SK-N-MC (cell line): ENCODE measurements at regions not wholly inside any gene's neighbourhood (a gene's known extent, or its start where the extent isn't known, plus 50 kb on each side); places are given as distances from the start of the nearest gene placed in this dataset.

Experiments
- EZH2 ChIP-seq: fragments of 200-600 bp; sonication (generic); IDR thresholded peaks from one replicate; pipeline ENCODE4 v1.6.1; 2017; ENCODE audit warnings: antibody characterized with exemption
- POLR2AphosphoS5 ChIP-seq: IDR thresholded peaks from 2 replicates; pipeline ENCODE4 v1.6.1; 2012; ENCODE audit warnings: mild to moderate bottlenecking, low read depth, low read length, borderline replicate concordance

DNA sequence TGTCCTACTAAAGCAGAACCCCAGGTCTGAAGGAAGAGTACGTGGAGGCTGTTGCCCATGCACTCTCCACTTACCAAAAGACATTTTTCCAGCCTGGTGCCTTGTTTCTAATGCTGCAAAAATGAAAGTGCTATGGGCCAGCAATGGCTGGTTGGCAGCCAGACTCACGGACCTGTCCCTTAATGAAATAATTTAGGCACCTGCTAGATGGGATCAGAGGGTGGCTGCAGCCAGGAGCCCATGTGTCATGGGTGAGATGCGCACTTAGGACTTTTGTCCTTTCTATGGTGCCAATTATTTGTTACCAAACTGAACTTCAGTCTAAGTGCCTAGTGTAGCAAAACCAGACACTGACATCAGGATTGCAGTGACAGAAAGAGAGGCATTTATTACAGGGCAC is 276.3 kb downstream of the YTHDC2 start:
- TF ChIP-seq POLR2AphosphoS5 (no peak), EZH2 (no peak)
